Peyer's patch (tissue), 4 donors: ENCODE measurements at regions not wholly inside any gene's neighbourhood (a gene's known extent, or its start where the extent isn't known, plus 50 kb on each side); places are given as distances from the start of the nearest gene placed in this dataset.

ENCODE experiments used
- POLR2A ChIP-seq, 2 donors: fragments of 450-650 bp; IDR thresholded peaks; one replicate each; pipeline ENCODE4 v1.5.1; 2017; ENCODE audit warnings: antibody characterized with exemption in 2 of 2, mild to moderate bottlenecking in 2 of 2, moderate library complexity in 2 of 2
- TF ChIP-seq, protein P1 (sequence below), 6 experiments: fragments of 450-650 bp in 4 of 6; fragments of 200-600 bp in 2 of 6; sonication (generic) in 1 of 6; IDR thresholded peaks; one replicate each; pipeline ENCODE4 v1.5.1; 2017 to 2019; ENCODE audit warnings: antibody characterized with exemption in 6 of 6, mild to moderate bottlenecking in 3 of 6, moderate library complexity in 1 of 6

DNA sequence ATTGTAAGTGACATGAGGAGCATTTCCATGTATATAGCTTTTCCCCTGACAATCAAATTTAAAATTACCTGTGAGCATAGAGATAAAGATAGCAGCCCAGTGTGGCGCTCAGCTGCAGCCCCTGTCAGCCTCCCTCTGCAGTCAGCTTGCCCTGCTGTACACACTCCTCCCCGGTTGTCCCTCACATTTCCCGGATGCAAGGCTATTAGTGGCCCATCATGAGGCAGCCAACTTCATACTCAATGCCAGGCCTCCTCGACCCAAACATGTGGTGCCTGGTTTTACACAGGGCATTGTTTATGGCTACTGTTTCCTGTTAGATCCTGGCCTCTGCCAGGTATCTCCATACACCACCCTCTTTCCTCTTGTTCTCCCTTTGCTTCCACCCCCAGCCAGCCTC is 116.1 kb upstream of the SH3BP4 start:
- TF ChIP-seq, protein P1, sequence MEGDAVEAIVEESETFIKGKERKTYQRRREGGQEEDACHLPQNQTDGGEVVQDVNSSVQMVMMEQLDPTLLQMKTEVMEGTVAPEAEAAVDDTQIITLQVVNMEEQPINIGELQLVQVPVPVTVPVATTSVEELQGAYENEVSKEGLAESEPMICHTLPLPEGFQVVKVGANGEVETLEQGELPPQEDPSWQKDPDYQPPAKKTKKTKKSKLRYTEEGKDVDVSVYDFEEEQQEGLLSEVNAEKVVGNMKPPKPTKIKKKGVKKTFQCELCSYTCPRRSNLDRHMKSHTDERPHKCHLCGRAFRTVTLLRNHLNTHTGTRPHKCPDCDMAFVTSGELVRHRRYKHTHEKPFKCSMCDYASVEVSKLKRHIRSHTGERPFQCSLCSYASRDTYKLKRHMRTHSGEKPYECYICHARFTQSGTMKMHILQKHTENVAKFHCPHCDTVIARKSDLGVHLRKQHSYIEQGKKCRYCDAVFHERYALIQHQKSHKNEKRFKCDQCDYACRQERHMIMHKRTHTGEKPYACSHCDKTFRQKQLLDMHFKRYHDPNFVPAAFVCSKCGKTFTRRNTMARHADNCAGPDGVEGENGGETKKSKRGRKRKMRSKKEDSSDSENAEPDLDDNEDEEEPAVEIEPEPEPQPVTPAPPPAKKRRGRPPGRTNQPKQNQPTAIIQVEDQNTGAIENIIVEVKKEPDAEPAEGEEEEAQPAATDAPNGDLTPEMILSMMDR (IDR thresholded peaks at IDR 0.05) = no peak
- TF ChIP-seq POLR2A (IDR thresholded peaks at IDR 0.05) = no peak
